ENCODE measurements at regions not wholly inside any gene's neighbourhood (a gene's known extent, or its start where the extent isn't known, plus 50 kb on each side); places are given as distances from the start of the nearest gene placed in this dataset.

GRCh38 chr10:108591417-108591816 is 1331.9 kb downstream of the XPNPEP1 start:
- ChIA-PET POLR2A (no interaction called here), CTCF (no interaction called here)
- TF ChIP-seq NFRKB (IDR thresholded peaks at IDR 0.05) (no peak), ARNT (IDR thresholded peaks at IDR 0.05) (no peak), FOXK2 (IDR thresholded peaks at IDR 0.05) (no peak)
- DNase-seq (ENCODE audit: extremely low spot score), result no peak

- no peak for DNase-seq (ENCODE audit: extremely low spot score)
- TF ChIP-seq CTBP1 (IDR thresholded peaks at IDR 0.05; ENCODE audit: borderline replicate concordance) (no peak), PKNOX1 (IDR thresholded peaks at IDR 0.05) (no peak), SUZ12 (IDR thresholded peaks at IDR 0.05) (no peak), L3MBTL2 (conservative IDR thresholded peaks at IDR 0.05) (no peak), ELF4 (IDR thresholded peaks at IDR 0.05) (no peak), FOXK2 (IDR thresholded peaks at IDR 0.05) (no peak), TARDBP (IDR thresholded peaks at IDR 0.05) (no peak), LEF1 (IDR thresholded peaks at IDR 0.05; ENCODE audit: borderline replicate concordance) (no peak), BHLHE40 (IDR thresholded peaks at IDR 0.05; ENCODE audit: borderline replicate concordance) (no peak), HDGF (IDR thresholded peaks at IDR 0.05; ENCODE audit: borderline replicate concordance) (no peak), NFRKB (IDR thresholded peaks at IDR 0.05) (no peak)
- ChIA-PET POLR2A (no interaction called here), CTCF (no interaction called here)
Measured at GRCh38 chr10:108586424-108586823, 1336.9 kb downstream of the XPNPEP1 start.

- DNase-seq (ENCODE audit: extremely low spot score), result no peak
- TF ChIP-seq SUZ12 (IDR thresholded peaks at IDR 0.05) (no peak), PKNOX1 (IDR thresholded peaks at IDR 0.05) (no peak), LEF1 (IDR thresholded peaks at IDR 0.05; ENCODE audit: borderline replicate concordance) (no peak), FOXM1 (IDR thresholded peaks at IDR 0.05; ENCODE audit: borderline replicate concordance) (no peak), CTBP1 (IDR thresholded peaks at IDR 0.05; ENCODE audit: borderline replicate concordance) (no peak), BHLHE40 (IDR thresholded peaks at IDR 0.05; ENCODE audit: borderline replicate concordance) (no peak), SP1 (IDR thresholded peaks at IDR 0.05) (no peak), FOXK2 (IDR thresholded peaks at IDR 0.05) (no peak), TARDBP (IDR thresholded peaks at IDR 0.05) (no peak), ELF4 (IDR thresholded peaks at IDR 0.05) (no peak), NFRKB (IDR thresholded peaks at IDR 0.05) (no peak), FOXA1 (IDR thresholded peaks at IDR 0.05) (no peak), L3MBTL2 (conservative IDR thresholded peaks at IDR 0.05) (no peak), HDGF (IDR thresholded peaks at IDR 0.05; ENCODE audit: borderline replicate concordance) (no peak), ARNT (IDR thresholded peaks at IDR 0.05) (no peak), ZNF384 (IDR thresholded peaks at IDR 0.05) (no peak)
- ChIA-PET POLR2A (no interaction called here), CTCF (no interaction called here)
Measured at GRCh38 chr10:108583877-108584276, 1339.4 kb downstream of the XPNPEP1 start.

GRCh38 chr10:108582888-108583287 is 1340.4 kb downstream of the XPNPEP1 start:
- POLR2A ChIA-PET, result no interaction called here
- no peak for DNase-seq (ENCODE audit: extremely low spot score)
- TF ChIP-seq ARNT (IDR thresholded peaks at IDR 0.05), result no peak
- CTCF ChIA-PET, result no interaction called here

GRCh38 chr10:108582387-108582786 is 1340.9 kb downstream of the XPNPEP1 start:
- ChIA-PET CTCF (no interaction called here), POLR2A (no interaction called here)
- no peak for DNase-seq (ENCODE audit: extremely low spot score)
- TF ChIP-seq FOXK2 (IDR thresholded peaks at IDR 0.05), result no peak
- TF ChIP-seq NFRKB (IDR thresholded peaks at IDR 0.05), result no peak
- no peak for TF ChIP-seq ARNT (IDR thresholded peaks at IDR 0.05)
- TF ChIP-seq L3MBTL2 (conservative IDR thresholded peaks at IDR 0.05), result no peak
- no peak for TF ChIP-seq FOXA1 (IDR thresholded peaks at IDR 0.05)
- TF ChIP-seq TARDBP (IDR thresholded peaks at IDR 0.05), result no peak
- no peak for TF ChIP-seq LEF1 (IDR thresholded peaks at IDR 0.05; ENCODE audit: borderline replicate concordance)
- no peak for TF ChIP-seq SP1 (IDR thresholded peaks at IDR 0.05)
- no peak for TF ChIP-seq FOXM1 (IDR thresholded peaks at IDR 0.05; ENCODE audit: borderline replicate concordance)
- TF ChIP-seq HDGF (IDR thresholded peaks at IDR 0.05; ENCODE audit: borderline replicate concordance), result no peak
- TF ChIP-seq PKNOX1 (IDR thresholded peaks at IDR 0.05), result no peak
- no peak for TF ChIP-seq BHLHE40 (IDR thresholded peaks at IDR 0.05; ENCODE audit: borderline replicate concordance)
- TF ChIP-seq SUZ12 (IDR thresholded peaks at IDR 0.05), result no peak
- no peak for TF ChIP-seq ZNF384 (IDR thresholded peaks at IDR 0.05)
- no peak for TF ChIP-seq ELF4 (IDR thresholded peaks at IDR 0.05)
- TF ChIP-seq CTBP1 (IDR thresholded peaks at IDR 0.05; ENCODE audit: borderline replicate concordance), result no peak

GRCh38 chr10:108578258-108578657 is 1345.1 kb downstream of the XPNPEP1 start:
- ChIA-PET CTCF (no interaction called here), POLR2A (no interaction called here)
- DNase-seq (ENCODE audit: extremely low spot score), result no peak
- TF ChIP-seq L3MBTL2 (conservative IDR thresholded peaks at IDR 0.05), result no peak
- TF ChIP-seq ARNT (IDR thresholded peaks at IDR 0.05), result no peak
- TF ChIP-seq ZNF384 (IDR thresholded peaks at IDR 0.05), result no peak
- TF ChIP-seq SUZ12 (IDR thresholded peaks at IDR 0.05), result no peak
- no peak for TF ChIP-seq PKNOX1 (IDR thresholded peaks at IDR 0.05)
- TF ChIP-seq TARDBP (IDR thresholded peaks at IDR 0.05), result no peak
- no peak for TF ChIP-seq FOXM1 (IDR thresholded peaks at IDR 0.05; ENCODE audit: borderline replicate concordance)

Data from HEK293T (cell line).